H9 (cell line): ENCODE measurements at regions not wholly inside any gene's neighbourhood (a gene's known extent, or its start where the extent isn't known, plus 50 kb on each side); places are given as distances from the start of the nearest gene placed in this dataset.

ENCODE experiments used
- DNase-seq: peaks from one replicate; pipeline ENCODE4 v3.0.0-alpha.2; 2017
- H2AFZ ChIP-seq: one replicate; pipeline ENCODE4 v1.6.1; 2013; ENCODE audit warnings: mild to moderate bottlenecking, low read length, control low read depth, moderate library complexity
- H2AK5ac ChIP-seq: 2 replicates; pipeline ENCODE4 v1.6.1; 2013; ENCODE audit warnings: low read length, control low read depth, mixed read lengths; ENCODE audit not compliant: insufficient read length
- H2BK120ac ChIP-seq: one replicate; pipeline ENCODE4 v1.6.1; 2013; ENCODE audit warnings: low read depth, mild to moderate bottlenecking, low read length, control low read depth, inconsistent platforms; ENCODE audit not compliant: poor library complexity, severe bottlenecking
- H2BK12ac ChIP-seq: 2 replicates; pipeline ENCODE4 v1.6.1; 2013; ENCODE audit warnings: low read length, control low read depth, mixed read lengths, low read depth; ENCODE audit not compliant: insufficient read length
- H2BK15ac ChIP-seq: 2 replicates; pipeline ENCODE4 v1.6.1; 2013; ENCODE audit warnings: low read depth, low read length, control low read depth
- H2BK20ac ChIP-seq: one replicate; pipeline ENCODE4 v1.6.1; 2013; ENCODE audit warnings: low read depth, mild to moderate bottlenecking, low read length, control low read depth, inconsistent platforms; ENCODE audit not compliant: poor library complexity, severe bottlenecking
- H2BK5ac ChIP-seq: 2 replicates; pipeline ENCODE4 v1.6.1; 2013; ENCODE audit warnings: low read length, control low read depth, mixed read lengths; ENCODE audit not compliant: insufficient read length
- H3K14ac ChIP-seq: 2 replicates; pipeline ENCODE4 v1.6.1; 2013; ENCODE audit warnings: low read length, control low read depth; ENCODE audit not compliant: insufficient read depth
- H3K18ac ChIP-seq: 2 replicates; pipeline ENCODE4 v1.6.1; 2013; ENCODE audit warnings: low read depth, mild to moderate bottlenecking, mixed read lengths, low read length, control low read depth; ENCODE audit not compliant: insufficient read length
- H3K23ac ChIP-seq: 2 replicates; pipeline ENCODE4 v1.6.1; 2013; ENCODE audit warnings: low read length, control low read depth, mixed read lengths, low read depth; ENCODE audit not compliant: insufficient read length
- H3K23me2 ChIP-seq: 2 replicates; pipeline ENCODE4 v1.6.1; 2013; ENCODE audit warnings: low read depth, mild to moderate bottlenecking, mixed read lengths, low read length, control low read depth; ENCODE audit not compliant: insufficient read length, poor library complexity, severe bottlenecking
- H3K27ac ChIP-seq: 2 replicates; pipeline ENCODE4 v1.5.1; 2013; ENCODE audit warnings: low read length, control low read depth, mixed read lengths, low read depth; ENCODE audit not compliant: insufficient read length
- H3K27me3 ChIP-seq: 2 replicates; pipeline ENCODE4 v1.6.1; 2013; ENCODE audit warnings: low read length, control low read depth, inconsistent platforms; ENCODE audit not compliant: insufficient read depth
- H3K4ac ChIP-seq: 2 replicates; pipeline ENCODE4 v1.6.1; 2013; ENCODE audit warnings: low read depth, mild to moderate bottlenecking, control low read depth, inconsistent platforms, low read length, moderate library complexity
- H3K4me1 ChIP-seq: 2 replicates; pipeline ENCODE4 v1.6.1; 2013; ENCODE audit warnings: low read length, control low read depth, inconsistent platforms; ENCODE audit not compliant: insufficient read depth
- H3K4me2 ChIP-seq: 2 replicates; pipeline ENCODE4 v1.6.1; 2013; ENCODE audit warnings: low read length, control low read depth, mixed read lengths; ENCODE audit not compliant: insufficient read length, insufficient read depth
- H3K56ac ChIP-seq: 2 replicates; pipeline ENCODE4 v1.6.1; 2013; ENCODE audit warnings: low read depth, mild to moderate bottlenecking, mixed read lengths, low read length, control low read depth; ENCODE audit not compliant: insufficient read length
- H3K79me1 ChIP-seq: 2 replicates; pipeline ENCODE4 v1.6.1; 2013; ENCODE audit warnings: low read depth, mild to moderate bottlenecking, moderate library complexity, low read length, control low read depth, inconsistent platforms; ENCODE audit not compliant: insufficient read depth, poor library complexity, severe bottlenecking
- H3K79me2 ChIP-seq: 2 replicates; pipeline ENCODE4 v1.6.1; 2013; ENCODE audit warnings: low read length, control low read depth, inconsistent platforms; ENCODE audit not compliant: insufficient read depth
- H3K9ac ChIP-seq: 2 replicates; pipeline ENCODE4 v1.6.1; 2013; ENCODE audit warnings: low read length, control low read depth, mixed read lengths; ENCODE audit not compliant: insufficient read length; ENCODE audit errors: extremely low read depth
- H3K9me3 ChIP-seq: one replicate; pipeline ENCODE4 v1.6.1; 2013; ENCODE audit warnings: low read depth, low read length, inconsistent platforms; ENCODE audit not compliant: control insufficient read depth
- H3T11ph ChIP-seq: one replicate; pipeline ENCODE4 v1.6.1; 2013; ENCODE audit warnings: mild to moderate bottlenecking, low read length, control low read depth, inconsistent platforms
- H4K20me1 ChIP-seq: one replicate; pipeline ENCODE4 v1.6.1; 2013; ENCODE audit not compliant: control insufficient read depth, insufficient read length, insufficient read depth
- H4K5ac ChIP-seq: 2 replicates; pipeline ENCODE4 v1.6.1; 2013; ENCODE audit warnings: low read depth, mild to moderate bottlenecking, mixed read lengths, low read length, control low read depth; ENCODE audit not compliant: insufficient read length
- H4K8ac ChIP-seq: replicated peaks from 2 replicates; pipeline ENCODE4 v1.6.1; 2013; ENCODE audit warnings: low read length, control low read depth, mixed read lengths, low read depth; ENCODE audit not compliant: insufficient read length
- H4K91ac ChIP-seq: 2 replicates; pipeline ENCODE4 v1.6.1; 2013; ENCODE audit warnings: low read depth, mild to moderate bottlenecking, moderate library complexity, mixed read lengths, low read length, control low read depth; ENCODE audit not compliant: insufficient read length
- H3K27ac Mint-ChIP-seq, 3 experiments: 2 replicates in 2 of 3; 3 replicates in 1 of 3; pipeline ENCODE4 v1.8.0; 2020 to 2021; ENCODE audit warnings: mixed read lengths in 3 of 3, mild to moderate bottlenecking in 1 of 3, moderate library complexity in 1 of 3
- H3K27me3 Mint-ChIP-seq: 2 replicates; pipeline ENCODE4 v1.8.0; 2021; ENCODE audit warnings: low read depth, mild to moderate bottlenecking, moderate library complexity, mixed read lengths
- H3K36me3 Mint-ChIP-seq, 3 experiments: 2 replicates in 2 of 3; 3 replicates in 1 of 3; pipeline ENCODE4 v1.8.0; 2020 to 2021; ENCODE audit warnings: low read depth in 3 of 3, mixed read lengths in 3 of 3; ENCODE audit not compliant: insufficient read depth in 1 of 3
- H3K4me1 Mint-ChIP-seq, 2 experiments: 2 replicates each; pipeline ENCODE4 v1.8.0; 2020; ENCODE audit warnings: mixed read lengths in 2 of 2
- H3K4me3 Mint-ChIP-seq, 2 experiments: 2 replicates in 1 of 2; 3 replicates in 1 of 2; pipeline ENCODE4 v1.8.0; 2020 to 2021; ENCODE audit warnings: mild to moderate bottlenecking in 2 of 2, mixed read lengths in 2 of 2, moderate library complexity in 1 of 2
- H3K9me3 Mint-ChIP-seq, 2 experiments: 2 replicates in 1 of 2; 3 replicates in 1 of 2; pipeline ENCODE4 v1.8.0; 2020; ENCODE audit warnings: mild to moderate bottlenecking in 2 of 2, mixed read lengths in 2 of 2, moderate library complexity in 1 of 2
- CTCF ChIP-seq: fragments of 200-600 bp; sonication (generic); conservative IDR thresholded peaks from 3 replicates; pipeline ENCODE4 v1.8.0; 2021; ENCODE audit warnings: antibody characterized with exemption, mild to moderate bottlenecking
- WGBS: extraction: QIAGEN DNeasy Blood & Tissue Kit; methylation state at CpG from one replicate; pipeline ENCODE4 v1.1.7; 2013; ENCODE audit warnings: missing lambda C conversion rate, low lambda C conversion rate, mixed read lengths; ENCODE audit not compliant: insufficient read length; ENCODE audit errors: extremely low coverage; 5-methylcytosine and 5-hydroxymethylcytosine counted together

- Histone ChIP-seq H4K20me1 (no peaks in the 10 kb centered on the region), H4K8ac (no peak overlapping the region), H2BK15ac (no peak overlapping the region), H3K23ac (no peak overlapping the region), H3K4ac (no peak overlapping the region), H3K9ac (no peak overlapping the region), H2AFZ (no peak overlapping the region), H3K14ac (no peak overlapping the region), H3K27ac (no peak overlapping the region), H3K23me2 (no peaks in the 10 kb centered on the region), H2BK20ac (no peak overlapping the region), H4K91ac (no peak overlapping the region), H3K27me3 (no peaks in the 10 kb centered on the region), H2BK5ac (no peak overlapping the region), H3K79me2 (no peaks in the 10 kb centered on the region), H3K4me2 (no peak overlapping the region), H4K5ac (no peak overlapping the region), H2AK5ac (no peak overlapping the region), H2BK12ac (no peak overlapping the region), H3T11ph (no peak overlapping the region), H3K9me3 (no peaks in the 10 kb centered on the region), H3K18ac (no peak overlapping the region), H3K56ac (no peak overlapping the region), H2BK120ac (no peak overlapping the region), H3K79me1 (no peaks in the 10 kb centered on the region), H3K4me1 (peaks cover 7% of the 10 kb centered on the region; the same call in 1 of the 2 replicates)
- no peaks in the 10 kb centered on the region for H3K9me3 Mint-ChIP-seq
- H3K36me3 Mint-ChIP-seq, result 0 out of 7 replicates have a peak, but pooled peaks cover 0 to 5% (median 0%) of the 10 kb centered on the region in 3 experiments
- WGBS, result no CpG with 5 or more reads among the region's 8 CpGs
- DNase-seq, result no peak
- peaks cover 25% of the 10 kb centered on the region in 2 experiments for H3K4me1 Mint-ChIP-seq
- H3K4me3 Mint-ChIP-seq, result no peak overlapping the region
- TF ChIP-seq CTCF, result no peak
- H3K27ac Mint-ChIP-seq, result no peak overlapping the region
- H3K27me3 Mint-ChIP-seq, result peaks cover 8% of the 10 kb centered on the region
Measured at GRCh38 chr1:147842578-147842977, 60.0 kb upstream of the GJA8 start.
